HepG2 (cell line): ENCODE measurements at regions not wholly inside any gene's neighbourhood (a gene's known extent, or its start where the extent isn't known, plus 50 kb on each side); places are given as distances from the start of the nearest gene placed in this dataset.

Experiments used
- ATAC-seq: fragments of 200-7000 bp; cut with Tn5 transposase; 3 replicates; pipeline ENCODE4 v1.9.1; 2020; ENCODE audit warnings: mild to moderate bottlenecking, moderate library complexity
- BruUV-seq: library from RNA; stranded (reverse); fragments of 400-500 nt; replicated peaks from 2 replicates; lab custom pipeline; 2021; lab: Mats Ljungman, UMichigan
- CTCF ChIA-PET: fragments of 300-600 bp; formaldehyde crosslinking; extraction: SDS; loops from one replicate; lab custom pipeline; 2021; ENCODE audit warnings: low total read pairs, inconsistent platforms, low intra/inter-chr PET ratio; lab: Yijun Ruan, JAX
- POLR2A ChIA-PET: fragments of 350-600 bp; sonication (Branson Sonifier 250); formaldehyde crosslinking; loops from one replicate; lab custom pipeline; 2020; ENCODE audit warnings: antibody characterized with exemption, inconsistent platforms; lab: Yijun Ruan, JAX
- DNase-seq: peaks from one replicate; pipeline ENCODE4 v3.0.0-alpha.2; 2015; ENCODE audit warnings: low spot score
- FAIRE-seq: peaks from 3 replicates; lab custom pipeline; 2011; peaks lifted over from hg19 to GRCh38; lab: Jason Lieb, UNC
- H2AFZ ChIP-seq: one replicate; pipeline ENCODE4 v1.6.1; 2011; ENCODE audit warnings: low read length, inconsistent platforms
- H3K27ac ChIP-seq: fragments of 300-600 bp; 3 replicates; pipeline ENCODE4 v1.8.0; 2011; ENCODE audit warnings: mixed run types, mild to moderate bottlenecking, mixed read lengths, low read length, inconsistent platforms; ENCODE audit not compliant: insufficient read depth; ENCODE audit errors: extremely low read length
- H3K27me3 ChIP-seq, 2 experiments: fragments of 200-600 bp in 1 of 2; 2 replicates in 1 of 2; 3 replicates in 1 of 2; pipeline versions ENCODE4 v1.6.0 to v1.8.0; 2011; ENCODE audit warnings: low read length in 2 of 2, mild to moderate bottlenecking in 2 of 2, moderate library complexity in 2 of 2, inconsistent platforms in 1 of 2; ENCODE audit not compliant: insufficient read depth in 2 of 2, control insufficient read depth in 1 of 2
- H3K36me3 ChIP-seq, 2 experiments: fragments of 200-600 bp in 1 of 2; replicated peaks in 1 of 2; 2 replicates in 1 of 2; 3 replicates in 1 of 2; pipeline versions ENCODE4 v1.5.1 to v1.8.0; 2011; ENCODE audit warnings: low read length in 2 of 2, inconsistent platforms in 1 of 2; ENCODE audit not compliant: insufficient read depth in 2 of 2, control insufficient read depth in 1 of 2
- H3K4me1 ChIP-seq: 2 replicates; pipeline ENCODE4 v1.5.1; 2012; ENCODE audit warnings: low read length, inconsistent platforms; ENCODE audit not compliant: insufficient read depth
- H3K4me2 ChIP-seq: 2 replicates; pipeline ENCODE4 v1.6.0; 2011; ENCODE audit warnings: low read depth, low read length, inconsistent platforms
- H3K4me3 ChIP-seq, 3 experiments: fragments of 200-600 bp in 1 of 3; sonication (generic), shearing (Covaris generic) in 1 of 3; replicated peaks in 1 of 3; 2 replicates each; pipeline ENCODE4 v1.5.1; 2011 to 2016; ENCODE audit warnings: low read length in 3 of 3, inconsistent platforms in 2 of 3, low read depth in 2 of 3, mild to moderate bottlenecking in 2 of 3, control low read depth in 1 of 3, mixed read lengths in 1 of 3; ENCODE audit not compliant: insufficient read depth in 1 of 3
- H3K79me2 ChIP-seq: one replicate; pipeline ENCODE4 v1.6.1; 2011; ENCODE audit warnings: low read length, inconsistent platforms; ENCODE audit not compliant: insufficient read depth
- H3K9ac ChIP-seq: 2 replicates; pipeline ENCODE4 v1.6.0; 2011; ENCODE audit warnings: mild to moderate bottlenecking, low read depth, low read length, inconsistent platforms; ENCODE audit not compliant: insufficient read depth
- H3K9me3 ChIP-seq: 2 replicates; pipeline ENCODE4 v1.5.1; 2012; ENCODE audit warnings: mild to moderate bottlenecking, low read length
- H4K20me1 ChIP-seq: 2 replicates; pipeline ENCODE4 v1.6.0; 2011; ENCODE audit warnings: inconsistent platforms, mild to moderate bottlenecking, low read length, moderate library complexity; ENCODE audit not compliant: insufficient read depth
- FOSL2 ChIP-seq: sonication (generic); formaldehyde crosslinking; IDR thresholded peaks from 2 replicates; pipeline ENCODE4 v1.4.0; 2020; ENCODE audit warnings: missing genetic modification reagents
- FOXC1 ChIP-seq: sonication (generic); formaldehyde crosslinking; IDR thresholded peaks from 2 replicates; pipeline ENCODE4 v1.8.0; 2022; ENCODE audit warnings: mild to moderate bottlenecking, missing genetic modification reagents, borderline replicate concordance
- GATA4 ChIP-seq: sonication (generic); IDR thresholded peaks from 2 replicates; pipeline ENCODE4 v1.6.1; 2016; ENCODE audit warnings: antibody characterized with exemption, low read depth, borderline replicate concordance
- KIAA2018 ChIP-seq: sonication (generic); formaldehyde crosslinking; IDR thresholded peaks from 2 replicates; pipeline ENCODE4 v1.5.0; 2020; ENCODE audit warnings: mild to moderate bottlenecking, missing genetic modification reagents, borderline replicate concordance
- NCOA2 ChIP-seq: sonication (generic); formaldehyde crosslinking; IDR thresholded peaks from 2 replicates; pipeline ENCODE4 v1.8.0; 2022; ENCODE audit warnings: inconsistent platforms
- POGZ ChIP-seq: sonication (generic); formaldehyde crosslinking; IDR thresholded peaks from 2 replicates; pipeline ENCODE4 v1.4.0; 2020; ENCODE audit warnings: mild to moderate bottlenecking, missing genetic modification reagents
- POLR2A ChIP-seq, 2 experiments: IDR thresholded peaks; 2 replicates each; pipeline ENCODE4 v1.6.1; 2011; ENCODE audit warnings: low read depth in 2 of 2, low read length in 2 of 2, mild to moderate bottlenecking in 1 of 2, moderate library complexity in 1 of 2; ENCODE audit not compliant: insufficient read depth in 1 of 2
- PREB ChIP-seq: sonication (generic); formaldehyde crosslinking; IDR thresholded peaks from 2 replicates; pipeline ENCODE4 v1.4.0; 2020; ENCODE audit warnings: missing genetic modification reagents
- SCMH1 ChIP-seq: sonication (generic); formaldehyde crosslinking; IDR thresholded peaks from 2 replicates; pipeline ENCODE4 v1.9.0; 2021; ENCODE audit warnings: missing genetic modification reagents, mild to moderate bottlenecking, borderline replicate concordance
- SIX4 ChIP-seq: sonication (generic); formaldehyde crosslinking; IDR thresholded peaks from 2 replicates; pipeline ENCODE4 v1.4.0; 2020; ENCODE audit warnings: missing genetic modification reagents
- SMARCE1 ChIP-seq: fragments of 450-650 bp; IDR thresholded peaks from 2 replicates; pipeline ENCODE4 v1.6.1; 2017; ENCODE audit warnings: borderline replicate concordance
- WIZ ChIP-seq: sonication (generic); formaldehyde crosslinking; IDR thresholded peaks from 2 replicates; pipeline ENCODE4 v1.5.1; 2020; ENCODE audit warnings: mild to moderate bottlenecking, missing genetic modification reagents
- ZNF607 ChIP-seq: sonication (generic); formaldehyde crosslinking; IDR thresholded peaks from 2 replicates; pipeline ENCODE4 v1.5.1; 2020; ENCODE audit warnings: missing genetic modification reagents, mild to moderate bottlenecking, borderline replicate concordance
- ZNF772 ChIP-seq: sonication (generic); formaldehyde crosslinking; IDR thresholded peaks from 2 replicates; pipeline ENCODE4 v1.5.0; 2020; ENCODE audit warnings: mild to moderate bottlenecking, missing genetic modification reagents
- WGBS: methylation state at CpG from one replicate; pipeline ENCODE4 v1.1.6; 2017; ENCODE audit warnings: low lambda C conversion rate; 5-methylcytosine and 5-hydroxymethylcytosine counted together
- in situ Hi-C: cut with HindIII; loops from 2 replicates; pipeline ENCODE4 v1.10.0; 2017; ENCODE audit warnings: low pct_unique_long_range_greater_than_20kb; ENCODE audit not compliant: extremely low pct_ligation_motif_present
- intact Hi-C: fragments of 100-400 bp; cut with micrococcal nuclease; formaldehyde crosslinking; loops from one replicate; pipeline ENCODE4 v1.10.0; 2022; ENCODE audit not compliant: unreplicated experiment

DNA sequence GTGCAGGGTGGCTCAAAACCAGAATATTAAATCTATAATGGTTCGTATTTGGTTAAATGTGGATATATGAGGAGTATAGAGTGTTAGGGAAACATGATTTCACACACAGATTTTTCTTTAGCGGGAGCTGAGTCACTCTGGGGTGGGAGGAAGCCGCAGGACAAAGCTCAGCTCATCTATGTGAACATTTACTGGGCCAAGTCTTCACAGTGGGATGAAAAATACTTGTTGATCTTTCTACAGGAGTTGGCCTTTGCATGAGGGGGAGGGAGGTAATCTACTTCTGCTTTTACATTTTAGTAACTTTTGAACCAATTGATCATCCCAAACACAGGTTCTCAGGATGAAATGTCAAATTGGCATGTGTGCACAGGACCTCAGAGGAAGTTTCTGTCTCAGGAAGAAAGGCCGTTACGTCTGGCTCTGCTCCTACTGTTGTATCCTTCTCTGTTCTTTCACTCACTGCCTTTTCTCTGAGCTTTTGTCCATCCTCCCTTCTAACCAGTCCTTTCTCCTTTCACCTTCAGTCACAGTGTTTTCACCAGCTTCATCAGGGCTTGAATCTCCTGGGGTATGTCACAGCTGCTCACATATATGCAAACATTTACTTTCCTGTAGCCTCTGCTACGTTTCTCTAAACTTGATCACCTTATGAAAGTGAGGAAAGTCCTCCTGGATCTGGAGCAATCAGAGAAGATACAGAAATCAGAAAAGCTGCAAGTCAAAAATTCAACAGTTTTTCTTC, 943.3 kb upstream of the FANCL start:
- Histone ChIP-seq H3K27me3 (no peaks in the 10 kb centered on the region), H3K27ac (no peak overlapping the region), H2AFZ (no peak overlapping the region), H3K9me3 (no peaks in the 10 kb centered on the region), H3K36me3 (no peaks in the 10 kb centered on the region), H3K4me3 (no peak overlapping the region), H3K79me2 (no peaks in the 10 kb centered on the region), H3K9ac (no peak overlapping the region), H4K20me1 (no peaks in the 10 kb centered on the region), H3K4me2 (no peak overlapping the region), H3K4me1 (no peaks in the 10 kb centered on the region)
- ChIA-PET POLR2A (no interaction called here), CTCF (no interaction called here)
- in situ Hi-C loops = loop anchor here (10.0 kb wide), 1 partner anchor 420 kb away; no protein-coding TSS in a partner anchor
- intact Hi-C loops = no loop called here
- BruUV-seq = no TSS peak
- FAIRE-seq = no peak
- 5% methylated on average over 6 of the region's 6 CpGs for WGBS
- no peak for DNase-seq
- ATAC-seq = peak; percentile 66
- TF ChIP-seq FOXC1 (CRISPR knock-in tag) = no peak
- no peak for TF ChIP-seq SMARCE1
- no peak for TF ChIP-seq NCOA2 (CRISPR knock-in tag)
- no peak for TF ChIP-seq SIX4 (CRISPR knock-in tag)
- no peak for TF ChIP-seq SCMH1 (CRISPR knock-in tag)
- TF ChIP-seq ZNF772 (CRISPR knock-in tag) = no peak
- TF ChIP-seq POLR2A (IDR thresholded peaks at IDR 0.05; ENCODE audit: insufficient read depth in 1 of 2, low read depth in 2 of 2, low read length in 2 of 2) = no peak
- TF ChIP-seq PREB = no peak
- TF ChIP-seq WIZ (CRISPR knock-in tag) = no peak
- no peak for TF ChIP-seq POGZ
- no peak for TF ChIP-seq KIAA2018 (CRISPR knock-in tag)
- TF ChIP-seq FOSL2 (CRISPR knock-in tag) = no peak
- TF ChIP-seq ZNF607 (CRISPR knock-in tag) = no peak
- no peak for TF ChIP-seq GATA4
